G401 (cell line): ENCODE measurements at regions not wholly inside any gene's neighbourhood (a gene's known extent, or its start where the extent isn't known, plus 50 kb on each side); places are given as distances from the start of the nearest gene placed in this dataset.

Experiments
- DNase-seq: peaks from one replicate; pipeline ENCODE4 v3.0.0-alpha.2; 2015; ENCODE audit warnings: low spot score
- in situ Hi-C: cut with HindIII; loops from 2 replicates; pipeline ENCODE4 v1.10.0; 2016; ENCODE audit warnings: low sequenced_read_pairs, mixed read lengths

- DNase-seq = no peak
These were observed 139.9 kb upstream of the PCDH9 start for GRCh38 chr13:67369895-67370660.

GRCh38 chr13:67367399-67367798, 137.3 kb upstream of the PCDH9 start:
- DNase-seq = no peak
- in situ Hi-C loops = no loop called here

More at GRCh38 chr13:67369895-67370660, 139.9 kb upstream of the PCDH9 start:
- in situ Hi-C loops = no loop called here

DNA sequence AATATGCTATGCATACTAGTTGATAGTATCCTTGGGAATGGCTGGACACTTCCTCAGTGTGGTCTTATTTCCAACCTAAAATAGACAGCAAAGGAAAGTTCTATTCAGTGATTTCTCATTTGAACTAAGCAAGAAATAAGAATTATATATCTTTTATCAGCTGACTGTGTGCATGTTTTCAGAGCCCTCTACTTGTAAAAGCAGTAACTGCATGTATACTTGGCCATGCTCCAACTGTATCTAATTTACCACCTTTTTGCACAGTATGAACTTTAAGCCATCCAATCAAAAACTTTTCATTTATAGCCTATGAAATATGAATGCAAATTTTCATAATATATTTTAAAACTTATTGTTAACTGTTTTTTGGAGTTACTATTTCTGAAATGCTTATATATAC, 136.4 kb upstream of the PCDH9 start:
- in situ Hi-C loops = no loop called here

DNA sequence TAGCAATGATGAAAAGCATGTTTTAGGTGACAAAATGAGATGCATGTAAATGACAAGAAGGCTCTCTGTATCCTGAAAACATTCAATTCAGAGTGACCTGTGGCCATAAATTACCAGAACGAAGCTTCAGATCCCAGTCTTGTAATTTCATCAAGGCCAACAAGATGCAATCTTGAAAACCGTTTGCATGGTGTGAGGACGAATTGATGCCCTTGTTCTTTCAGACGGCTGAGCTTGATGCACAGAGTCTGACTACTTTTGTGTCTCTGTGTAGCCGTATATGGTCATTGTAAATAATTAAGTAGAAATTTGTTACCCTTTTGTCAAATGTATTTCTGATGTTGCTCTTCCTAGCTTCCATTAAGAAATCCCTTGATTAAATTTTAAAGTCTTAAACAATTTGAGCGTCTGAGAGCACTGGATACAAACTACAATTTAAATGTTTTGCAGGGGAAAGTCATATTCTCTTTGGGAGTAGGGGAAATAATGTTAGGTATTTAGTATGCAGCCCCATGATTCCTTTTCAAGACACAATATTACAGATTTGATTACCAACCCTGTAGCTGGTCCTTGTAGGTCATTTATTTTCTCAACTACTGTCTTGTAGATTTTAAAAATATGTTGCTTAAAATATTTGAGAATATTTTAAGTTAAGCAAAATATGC, 125.8 kb upstream of the PCDH9 start:
- no peak for DNase-seq
- in situ Hi-C loops = no loop called here

More for the DNA sequence above, 136.4 kb upstream of the PCDH9 start:
- DNase-seq = no peak

DNA sequence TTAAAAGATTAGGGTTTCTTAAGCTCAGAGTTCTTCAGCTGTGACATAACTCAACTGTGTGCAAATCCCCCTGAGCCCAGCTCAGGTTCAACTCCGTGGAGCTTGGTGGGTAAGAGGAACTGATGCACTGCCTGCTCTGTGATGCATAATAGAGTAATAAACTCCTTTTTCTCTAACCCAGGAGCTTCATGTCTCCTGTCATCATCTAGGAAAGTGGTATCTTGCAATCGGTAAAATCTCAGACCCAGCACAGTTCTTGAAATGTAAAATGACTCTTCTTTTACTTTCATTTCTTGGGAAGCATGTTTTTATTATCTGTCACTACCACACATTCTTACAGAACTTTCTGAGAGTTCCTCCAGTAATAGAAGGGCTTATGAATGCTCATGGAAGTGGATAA, 123.8 kb upstream of the PCDH9 start:
- in situ Hi-C loops = no loop called here
- DNase-seq = no peak

DNA sequence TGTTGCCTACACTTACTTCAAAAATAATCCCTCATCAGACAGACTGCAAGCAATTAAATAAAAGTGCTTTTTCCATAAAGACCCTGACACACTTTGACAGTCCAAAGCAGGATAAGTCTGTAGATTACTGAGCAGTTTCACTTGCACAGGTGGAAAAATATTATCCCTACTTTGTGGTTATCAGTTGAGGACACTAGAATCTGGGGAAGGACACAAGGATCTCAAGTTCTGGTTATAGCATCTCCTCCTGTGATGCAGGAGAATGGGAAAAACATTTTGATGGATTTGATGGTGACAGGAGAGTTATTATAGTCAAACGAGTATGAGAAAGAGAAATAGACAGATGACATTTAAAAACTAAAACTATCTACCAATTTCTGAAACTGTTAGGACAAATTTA, 122.9 kb upstream of the PCDH9 start:
- in situ Hi-C loops = no loop called here
- no peak for DNase-seq

DNA sequence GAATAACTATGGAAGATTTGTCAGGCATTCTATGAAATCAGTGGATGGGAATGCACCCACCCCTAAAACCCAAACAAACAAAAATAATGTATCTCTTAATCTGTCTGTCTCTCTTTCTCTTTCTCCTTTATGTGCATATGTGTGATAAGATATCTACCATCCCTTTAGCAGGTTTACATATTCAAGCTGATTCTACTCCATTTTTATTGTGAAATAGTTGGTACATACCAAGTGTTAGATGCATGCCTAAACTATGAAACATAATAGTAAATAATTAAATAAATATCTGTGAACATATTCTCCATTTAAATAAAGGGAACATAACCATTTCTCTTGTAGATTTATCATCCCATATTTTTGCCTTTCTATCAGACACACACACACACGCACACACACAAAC, 121.8 kb upstream of the PCDH9 start:
- in situ Hi-C loops = no loop called here

DNA sequence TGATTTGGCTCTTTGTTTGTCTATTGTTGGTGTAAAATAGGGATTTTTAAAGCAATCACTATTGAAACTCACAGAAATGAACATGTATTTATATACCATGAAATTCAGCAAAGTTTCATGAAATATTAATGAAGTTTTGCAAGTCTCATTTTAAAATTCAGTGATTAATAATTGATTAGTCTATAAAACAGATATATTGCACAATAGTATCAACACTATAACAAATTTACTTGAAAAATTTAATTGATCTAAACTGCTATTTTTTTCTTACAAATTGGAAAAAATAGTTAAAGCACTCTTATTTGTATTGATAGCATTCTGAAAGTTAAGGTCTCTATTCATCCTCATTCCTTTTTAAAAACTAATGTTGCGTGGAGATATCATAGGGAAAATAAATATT, 121.0 kb upstream of the PCDH9 start:
- in situ Hi-C loops = no loop called here
- DNase-seq = no peak

More for the DNA sequence above, 121.8 kb upstream of the PCDH9 start:
- DNase-seq = no peak

GRCh38 chr13:67343777-67344176, 113.6 kb upstream of the PCDH9 start:
- in situ Hi-C loops = no loop called here

GRCh38 chr13:67341406-67341805, 111.3 kb upstream of the PCDH9 start:
- in situ Hi-C loops = no loop called here
- no peak for DNase-seq

More at GRCh38 chr13:67343777-67344176, 113.6 kb upstream of the PCDH9 start:
- DNase-seq = no peak

DNA sequence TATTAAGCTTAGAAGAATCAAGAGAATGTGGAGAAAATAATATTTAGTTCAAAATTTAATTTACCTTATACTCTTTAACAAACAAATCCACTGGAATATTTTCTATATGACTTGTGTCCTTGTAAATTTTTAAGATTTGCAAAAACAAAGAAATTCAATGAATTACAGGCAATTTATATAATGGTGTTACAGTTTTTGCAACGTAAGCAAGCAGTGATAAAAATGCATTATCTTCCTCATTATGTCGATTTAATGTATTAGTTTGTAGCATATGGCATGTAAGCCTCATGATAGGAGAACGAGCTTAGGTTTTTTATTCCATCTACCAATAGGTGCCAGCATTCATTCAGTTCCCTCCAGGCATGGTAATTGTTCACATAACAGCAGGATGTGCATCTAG, 100.0 kb upstream of the PCDH9 start:
- no peak for DNase-seq
- in situ Hi-C loops = no loop called here

- DNase-seq = no peak
- in situ Hi-C loops = no loop called here
These were observed 98.8 kb upstream of the PCDH9 start for GRCh38 chr13:67328895-67329294.

DNA sequence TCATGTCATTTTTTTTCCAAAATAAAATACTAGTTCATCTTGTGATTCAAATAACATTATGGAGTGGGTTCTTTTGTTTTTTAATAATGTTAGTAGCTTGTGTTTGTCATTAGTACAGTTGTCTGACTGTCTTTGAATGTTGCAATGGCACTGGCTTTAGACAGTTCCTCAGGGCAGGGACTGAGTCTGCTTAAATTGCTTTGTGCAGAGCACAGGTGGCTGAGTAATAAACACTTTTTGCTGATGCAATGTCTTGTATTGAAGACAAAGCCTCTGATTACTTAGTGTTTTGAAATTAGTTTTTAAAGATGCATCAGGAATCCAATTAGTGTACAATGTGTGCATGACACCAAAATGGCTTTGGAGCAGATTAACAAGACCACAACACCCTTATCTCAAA, 88.7 kb upstream of the PCDH9 start:
- DNase-seq = no peak
- in situ Hi-C loops = no loop called here

DNA sequence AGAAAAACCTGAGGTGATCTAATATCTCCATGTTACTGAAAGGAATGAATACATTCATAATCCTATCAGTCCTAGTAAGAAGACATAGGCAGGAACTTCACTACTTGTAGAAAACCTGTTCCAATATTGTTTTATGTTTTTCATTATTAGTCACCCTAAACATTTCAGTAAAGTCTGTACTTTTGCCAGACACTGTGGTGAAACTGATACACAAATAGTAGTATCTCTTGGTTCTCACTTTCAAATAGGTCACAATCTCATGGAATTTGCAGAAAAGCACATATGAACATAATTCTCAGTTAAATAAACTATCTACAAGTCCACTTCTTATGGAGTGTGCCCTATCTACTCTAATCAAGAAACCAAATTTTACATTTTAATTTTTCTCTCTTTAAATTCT, 88.3 kb upstream of the PCDH9 start:
- DNase-seq = no peak
- in situ Hi-C loops = no loop called here

GRCh38 chr13:67314405-67314804, 84.3 kb upstream of the PCDH9 start:
- no peak for DNase-seq
- in situ Hi-C loops = no loop called here

- no peak for DNase-seq
- in situ Hi-C loops = no loop called here
These were observed 78.1 kb upstream of the PCDH9 start for GRCh38 chr13:67308004-67308772.

- no peak for DNase-seq
- in situ Hi-C loops = no loop called here
These were observed 76.6 kb upstream of the PCDH9 start for GRCh38 chr13:67306742-67307141.

GRCh38 chr13:67303661-67304333, 73.7 kb upstream of the PCDH9 start:
- no peak for DNase-seq
- in situ Hi-C loops = no loop called here

- no peak for DNase-seq
- in situ Hi-C loops = no loop called here
These were observed 69.6 kb upstream of the PCDH9 start for GRCh38 chr13:67299751-67300150.
